HG03457 (cell line): ENCODE measurements at regions not wholly inside any gene's neighbourhood (a gene's known extent, or its start where the extent isn't known, plus 50 kb on each side); places are given as distances from the start of the nearest gene placed in this dataset.
"Not testable (repeated sequence)": the region's sequence is repeated elsewhere in the genome, so short reads cannot be mapped to it uniquely, and the experiment has no call there.

ENCODE experiments used
- ATAC-seq: cut with Tn5 transposase; IDR thresholded peaks from one replicate; pipeline ENCODE4 v1.9.1; 2021; ENCODE audit warnings: moderate number of reproducible peaks; ENCODE audit not compliant: unreplicated experiment

DNA sequence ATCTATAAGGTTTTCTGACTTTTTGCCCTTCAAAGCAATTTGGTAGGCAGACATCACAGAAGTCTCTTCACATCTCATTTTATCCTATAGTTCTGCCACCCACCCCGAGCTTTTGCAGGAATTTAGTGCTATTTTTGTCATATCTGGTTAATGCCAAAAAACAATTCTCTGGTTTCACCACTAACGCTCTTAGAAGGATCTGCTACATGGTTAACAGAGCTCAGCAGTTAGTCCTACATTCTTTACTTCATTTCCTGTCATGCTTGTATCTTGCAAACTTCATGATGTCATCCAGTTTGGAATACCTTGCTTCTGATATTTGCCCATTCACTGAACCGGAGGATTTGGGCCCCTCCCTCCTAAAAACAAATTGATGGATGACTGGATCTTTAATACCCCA lies 116.8 kb upstream of the SERPINE2 start:
- no peak for ATAC-seq

DNA sequence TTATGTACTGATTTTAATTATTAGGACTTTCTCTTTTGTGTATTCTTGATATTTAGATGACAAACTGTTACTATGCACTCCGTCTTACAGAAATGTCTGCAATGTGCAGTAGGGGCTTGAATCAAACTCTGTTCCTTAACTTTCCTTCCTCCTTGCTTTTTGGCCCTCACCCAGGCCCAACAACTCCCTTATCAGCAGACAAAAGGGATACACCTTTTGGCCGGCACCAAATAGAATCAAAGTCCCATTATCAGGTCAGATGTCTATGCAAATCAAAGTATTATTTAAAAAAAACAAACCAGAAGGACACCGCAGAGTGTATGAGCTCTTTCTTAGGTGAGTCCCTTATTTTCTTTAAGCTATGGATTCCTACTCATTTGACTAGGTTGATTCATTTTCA lies 116.3 kb upstream of the SERPINE2 start:
- ATAC-seq = no peak

DNA sequence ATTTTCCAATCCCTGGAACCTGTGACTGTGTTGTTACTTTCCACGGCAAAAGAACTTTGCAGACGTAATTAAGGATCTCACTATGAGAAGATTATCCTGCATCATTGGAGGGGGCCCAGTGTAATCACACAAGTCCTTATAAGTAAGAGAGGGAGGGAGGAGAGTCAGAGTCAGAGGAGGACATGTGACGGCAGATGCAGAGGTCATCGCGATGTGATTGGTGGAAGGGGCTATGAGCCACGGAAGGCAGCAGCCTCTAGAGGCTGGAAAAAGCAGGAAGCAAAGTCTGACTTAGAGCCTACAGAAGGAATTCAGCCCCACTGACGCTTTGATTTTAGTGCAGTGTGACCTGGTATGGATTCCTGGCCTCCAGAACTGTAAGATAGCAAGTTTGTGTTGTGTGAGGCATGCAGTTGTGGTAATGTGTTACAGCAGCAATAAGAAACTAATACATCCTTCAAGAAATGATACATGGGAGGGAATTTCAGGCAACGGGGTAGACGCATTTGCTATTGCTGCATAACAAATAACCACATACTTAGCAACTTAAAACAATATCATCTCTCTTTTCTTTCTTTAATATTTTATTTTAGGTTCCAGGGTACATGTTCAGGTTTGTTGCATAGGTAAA lies 112.7 kb upstream of the SERPINE2 start:
- no peak for ATAC-seq

DNA sequence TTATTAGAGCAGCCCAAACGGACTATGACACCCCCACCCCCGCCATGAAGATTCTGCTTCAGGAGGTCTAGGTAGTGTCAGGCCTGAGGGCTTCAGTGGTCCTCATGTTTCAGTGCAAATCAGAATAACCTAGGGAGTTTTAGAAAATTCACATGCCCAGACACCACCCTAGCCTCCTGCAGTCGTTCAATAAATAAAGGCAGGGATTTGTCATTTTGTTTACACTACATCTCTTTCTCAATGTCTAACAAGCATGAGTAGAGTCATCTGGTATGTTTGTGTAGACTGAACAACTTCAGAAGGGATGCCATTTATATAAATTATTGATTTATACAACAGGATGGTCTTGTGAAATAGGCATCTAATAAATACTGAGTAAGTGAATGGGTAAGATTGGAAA lies 112.1 kb upstream of the SERPINE2 start:
- no peak for ATAC-seq

DNA sequence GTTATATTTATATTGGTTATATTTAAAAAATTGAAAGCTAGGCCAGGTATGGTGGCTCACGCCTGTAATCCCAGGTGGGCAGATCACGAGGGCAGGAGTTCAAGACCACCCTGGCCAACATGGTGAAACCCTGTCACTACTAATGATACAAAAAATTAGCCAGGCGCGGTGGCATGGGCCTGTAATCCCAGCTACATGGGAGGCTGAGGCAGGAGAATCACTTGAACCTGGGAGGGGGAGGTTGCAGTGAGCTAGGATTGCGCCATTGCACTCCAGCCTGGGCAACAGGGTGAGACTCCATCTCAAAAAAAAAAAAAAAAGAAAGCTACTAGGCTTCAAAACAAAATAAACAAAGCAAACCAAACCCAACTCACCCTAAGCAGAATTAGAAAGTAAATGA lies 109.0 kb upstream of the SERPINE2 start:
- ATAC-seq = not testable (repeated sequence)

DNA sequence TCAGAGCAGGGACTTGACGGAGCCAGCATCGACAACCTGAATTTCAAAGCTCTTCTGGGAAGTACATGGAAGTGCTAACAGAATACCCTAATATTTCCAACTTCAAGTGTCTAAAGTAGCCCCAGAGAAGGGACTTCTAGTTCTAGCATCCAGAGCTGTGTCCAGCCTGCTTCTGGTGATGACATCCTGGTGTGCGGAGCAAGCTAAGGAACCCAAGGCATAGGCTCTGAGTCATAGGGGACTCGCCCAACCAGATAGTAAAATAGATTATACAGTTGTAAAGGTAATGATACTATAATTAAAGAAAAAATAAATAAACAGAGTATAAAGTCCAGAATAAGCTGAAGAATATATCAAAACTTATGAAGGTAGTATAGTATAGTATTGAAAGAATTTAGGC lies 108.1 kb upstream of the SERPINE2 start:
- ATAC-seq = no peak

DNA sequence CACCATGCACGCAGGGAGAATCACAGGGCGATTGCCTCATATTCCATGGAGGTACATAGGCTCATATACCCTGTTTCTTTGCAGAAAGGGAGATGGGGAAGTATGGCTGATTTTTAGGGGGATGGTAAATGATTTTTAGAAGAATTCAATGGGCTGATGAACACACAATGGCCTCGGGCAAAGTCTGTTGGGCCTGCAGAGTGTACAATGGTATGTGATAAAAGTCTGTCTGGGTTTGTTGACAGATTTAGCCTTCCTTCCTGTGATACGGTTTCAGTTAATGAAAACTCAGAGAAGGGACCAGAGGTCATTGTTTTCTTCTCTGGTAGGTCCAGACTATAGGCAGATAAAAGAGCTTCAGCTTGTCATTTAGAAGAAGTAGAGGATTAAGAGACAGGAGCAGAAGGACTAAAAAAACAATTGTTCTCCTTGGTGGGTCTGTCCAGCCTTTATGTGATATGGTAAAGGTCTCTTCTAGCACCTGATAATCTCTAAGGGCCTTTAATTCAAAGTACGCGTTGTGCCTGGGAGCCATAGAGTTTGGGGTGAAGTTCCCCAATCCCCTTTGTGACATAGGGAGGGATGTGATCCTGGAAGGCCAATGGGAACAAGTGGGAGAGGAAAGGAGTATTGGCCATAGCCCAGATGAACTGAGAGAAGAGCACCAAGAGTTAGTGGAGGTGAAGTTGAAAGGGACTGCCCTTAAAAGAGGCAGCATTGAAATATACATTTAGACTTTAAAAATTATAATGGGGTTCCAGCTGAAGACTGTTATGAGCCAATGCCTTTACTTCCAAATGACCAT lies 107.5 kb upstream of the SERPINE2 start:
- ATAC-seq = no peak

DNA sequence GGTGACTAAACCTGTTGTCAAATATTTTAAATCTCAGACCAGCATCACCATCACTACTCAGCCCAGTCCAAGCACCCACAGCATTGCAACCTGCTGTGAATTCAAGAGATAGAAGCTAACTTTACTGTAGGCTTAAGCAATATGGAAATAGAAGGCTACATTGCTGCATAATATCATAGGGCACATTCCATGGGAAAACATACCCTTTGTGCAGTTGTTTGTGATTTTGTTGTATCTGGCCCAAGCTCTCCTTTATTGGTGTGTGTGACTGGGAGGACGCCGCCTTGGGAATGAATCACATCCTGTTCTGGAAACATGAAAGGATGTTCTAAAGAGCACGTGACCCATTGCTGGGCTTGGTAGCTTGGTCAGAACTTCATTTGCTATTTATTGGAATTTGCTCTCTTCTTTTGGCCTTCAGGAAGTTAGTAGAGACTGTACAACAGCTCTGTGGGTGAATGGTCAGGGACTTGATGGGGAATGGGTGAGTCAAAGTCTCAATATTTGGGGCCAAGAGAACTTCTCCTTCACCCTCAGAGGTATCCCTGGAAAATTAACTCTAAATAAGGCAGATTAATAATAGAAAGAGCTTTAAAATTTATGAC lies 106.8 kb upstream of the SERPINE2 start:
- no peak for ATAC-seq

DNA sequence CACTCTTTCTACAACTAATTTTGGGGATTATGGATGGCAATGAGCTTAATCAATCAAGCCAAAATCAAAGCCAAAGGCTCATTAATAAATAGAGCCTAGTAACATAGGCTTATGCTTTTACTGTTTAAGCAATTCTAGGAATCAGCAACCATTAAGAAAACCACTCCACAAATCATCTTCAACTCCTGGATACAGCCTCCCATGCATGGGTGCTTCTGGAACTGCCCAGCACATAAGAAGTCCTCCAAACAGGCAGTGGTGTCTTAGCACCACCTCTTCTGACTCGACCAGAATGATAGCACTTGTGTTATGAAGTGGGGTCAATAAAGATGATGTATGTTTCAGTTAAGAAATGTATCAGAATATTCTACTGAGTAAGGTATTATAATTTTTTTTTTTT lies 104.4 kb upstream of the SERPINE2 start:
- ATAC-seq = no peak

DNA sequence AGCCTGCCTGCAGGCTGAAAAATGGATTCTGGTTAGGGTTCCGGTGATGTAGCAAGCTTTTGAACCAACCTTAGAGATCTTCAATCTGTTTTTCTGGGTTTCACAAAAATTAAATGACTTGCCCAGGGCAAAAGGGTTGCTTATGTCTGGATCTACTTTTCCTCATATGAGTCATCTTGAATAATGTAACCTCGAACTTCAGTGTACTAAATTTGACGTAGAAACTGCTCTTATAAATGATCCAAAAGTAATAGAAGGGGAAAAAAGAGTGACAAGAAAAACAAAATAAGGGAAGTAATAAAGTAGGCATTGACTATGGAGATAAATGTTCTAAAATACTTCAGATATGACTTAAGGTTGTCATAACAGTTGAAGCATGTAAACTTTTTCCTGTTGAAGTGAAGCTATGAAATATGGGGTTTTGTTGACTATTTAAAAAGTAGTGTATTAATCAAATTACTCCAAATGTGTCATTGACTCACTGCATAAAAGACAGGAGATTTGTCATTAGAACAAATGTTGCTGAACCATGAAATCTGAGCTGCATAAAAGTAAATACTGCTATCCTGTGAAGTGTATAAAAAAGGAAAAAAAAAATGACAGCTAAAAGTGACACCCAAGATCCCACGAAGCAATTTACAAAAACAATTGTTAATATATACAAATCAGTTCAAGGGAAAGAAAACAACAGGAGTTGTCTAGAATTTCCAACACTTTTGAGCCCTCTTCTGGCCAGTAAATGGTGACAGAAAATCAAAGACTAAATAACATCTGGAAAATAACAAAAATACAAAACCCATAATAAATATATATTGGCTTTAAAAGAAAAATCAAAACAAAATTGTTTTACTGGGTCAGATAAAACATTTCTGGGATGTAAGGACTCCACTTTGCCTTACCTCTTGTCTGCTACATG lies 103.6 kb upstream of the SERPINE2 start:
- no peak for ATAC-seq

DNA sequence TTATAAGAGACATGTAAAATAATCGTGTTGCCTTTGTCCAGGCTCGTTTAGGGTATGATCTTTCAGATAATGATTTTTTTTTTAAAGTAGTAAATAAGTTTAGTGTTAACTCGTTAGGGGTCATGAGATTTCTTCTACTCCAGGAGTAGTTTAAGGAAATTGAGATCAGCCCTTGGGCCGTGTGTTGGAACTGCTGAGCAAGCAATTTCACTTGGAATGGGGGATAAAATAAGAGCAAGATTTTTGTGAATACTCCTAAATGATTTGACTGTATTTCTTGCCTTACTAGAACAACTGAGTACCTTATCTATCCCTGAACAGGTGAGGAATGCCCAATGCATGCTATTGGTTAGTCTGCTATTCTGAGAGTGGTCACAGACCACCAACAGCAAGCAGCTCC lies 102.2 kb upstream of the SERPINE2 start:
- no peak for ATAC-seq

DNA sequence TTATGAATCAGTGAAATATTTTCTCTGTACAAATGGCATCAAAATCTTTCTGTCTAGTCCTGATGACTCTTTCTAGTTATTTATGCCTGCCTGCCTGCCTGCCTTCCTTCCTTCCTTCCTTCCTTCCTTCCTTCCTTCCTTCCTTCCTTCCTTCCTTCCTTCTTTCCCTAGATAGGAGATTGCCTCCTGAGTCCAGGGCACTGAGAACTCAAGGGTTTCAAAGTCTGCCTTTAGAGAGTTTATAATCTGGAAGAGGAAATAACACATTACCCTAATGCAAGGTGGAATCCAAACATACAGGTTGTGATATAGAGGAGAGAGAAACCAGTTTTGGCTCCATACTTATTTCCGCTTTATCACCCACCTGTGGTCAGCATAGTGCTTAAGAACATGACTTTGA lies 98.1 kb upstream of the SERPINE2 start:
- no peak for ATAC-seq

DNA sequence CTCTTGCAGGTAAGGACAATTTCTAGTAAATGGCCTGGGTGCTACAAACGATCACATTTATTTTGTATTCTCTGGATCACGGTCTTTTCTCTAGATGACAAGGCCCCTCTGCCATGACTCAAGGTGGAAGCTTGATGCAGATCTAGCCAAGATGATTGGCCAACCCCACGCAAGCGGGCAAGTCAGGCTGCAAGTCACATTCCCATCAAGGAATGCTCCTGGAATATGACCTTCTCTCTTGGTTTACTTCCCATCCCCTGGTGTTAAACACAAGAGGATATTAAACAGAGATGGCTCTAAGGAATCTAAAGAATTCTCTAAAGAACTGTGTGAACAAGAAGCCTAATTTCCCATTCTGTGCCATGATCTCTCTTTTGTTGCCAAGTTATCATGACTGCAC lies 97.3 kb upstream of the SERPINE2 start:
- no peak for ATAC-seq

DNA sequence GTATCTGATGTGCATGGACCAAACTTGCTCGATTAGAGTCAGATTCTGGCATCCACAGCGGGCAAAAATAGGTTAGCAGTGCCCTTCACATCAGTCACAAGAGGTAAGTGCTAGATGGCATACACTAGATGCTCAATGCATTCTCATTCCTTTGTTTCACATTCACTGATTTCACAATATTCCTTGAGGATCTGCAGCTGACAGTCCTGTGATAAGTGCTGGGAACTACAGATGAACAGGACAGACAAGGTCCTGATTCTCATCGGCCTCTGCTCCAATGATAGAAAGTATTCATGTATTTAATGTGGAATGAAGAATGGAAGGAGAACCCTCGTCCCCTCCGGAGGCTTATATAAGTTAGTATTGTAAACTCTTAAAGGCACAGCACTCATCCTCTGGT lies 96.8 kb upstream of the SERPINE2 start:
- no peak for ATAC-seq

DNA sequence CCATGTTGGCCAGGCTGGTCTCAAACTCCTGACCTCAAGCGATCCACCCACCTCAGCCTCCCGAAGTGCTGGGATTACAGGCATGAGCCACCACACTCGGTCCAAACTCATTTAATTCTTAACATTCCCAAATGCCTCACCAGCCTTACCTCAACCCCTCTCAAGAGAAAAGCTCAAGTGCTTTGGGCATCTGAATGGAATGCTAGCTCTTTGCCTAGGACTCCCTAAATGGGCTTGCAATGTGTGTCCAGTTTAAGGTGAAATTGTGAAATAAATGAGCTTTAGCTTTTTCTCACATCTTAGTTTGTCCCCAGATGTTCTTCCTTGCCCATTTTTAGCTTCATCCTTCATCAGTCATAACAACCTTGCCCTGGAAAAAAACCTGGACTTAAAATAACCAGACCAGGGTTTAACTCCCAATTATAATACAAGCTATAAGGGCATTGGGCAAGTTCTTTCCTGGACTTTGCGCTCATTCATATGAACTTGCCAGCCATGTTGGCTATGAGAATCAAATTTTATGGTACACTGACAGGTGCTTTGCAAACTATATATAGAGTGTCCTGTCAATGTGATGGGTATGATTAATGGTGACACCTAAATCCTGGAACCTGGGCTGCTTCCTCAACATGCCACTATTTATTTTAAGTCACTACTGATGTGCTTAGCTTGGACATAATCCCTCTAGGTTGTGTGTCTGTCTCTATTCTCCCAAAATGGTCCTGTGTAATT lies 95.1 kb upstream of the SERPINE2 start:
- ATAC-seq = no peak

DNA sequence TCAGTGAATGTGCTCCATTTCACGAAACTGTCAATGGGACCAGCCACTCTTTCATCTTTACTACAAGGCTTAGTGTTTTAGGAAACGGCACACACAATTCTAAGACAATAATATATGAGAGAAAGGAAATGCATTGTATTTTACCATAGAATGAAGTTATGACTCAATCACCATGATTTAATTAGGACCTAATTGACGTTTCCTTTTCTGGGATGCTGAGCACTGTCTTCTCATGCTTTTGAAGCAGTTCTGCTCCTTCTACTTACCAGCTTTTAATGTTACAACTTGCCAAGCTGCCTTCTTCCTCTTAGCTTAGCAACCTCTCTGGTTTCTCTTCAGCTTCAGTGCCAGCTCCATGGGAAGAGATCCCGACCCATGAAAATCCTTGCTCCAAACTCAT lies 94.3 kb upstream of the SERPINE2 start:
- ATAC-seq = no peak

DNA sequence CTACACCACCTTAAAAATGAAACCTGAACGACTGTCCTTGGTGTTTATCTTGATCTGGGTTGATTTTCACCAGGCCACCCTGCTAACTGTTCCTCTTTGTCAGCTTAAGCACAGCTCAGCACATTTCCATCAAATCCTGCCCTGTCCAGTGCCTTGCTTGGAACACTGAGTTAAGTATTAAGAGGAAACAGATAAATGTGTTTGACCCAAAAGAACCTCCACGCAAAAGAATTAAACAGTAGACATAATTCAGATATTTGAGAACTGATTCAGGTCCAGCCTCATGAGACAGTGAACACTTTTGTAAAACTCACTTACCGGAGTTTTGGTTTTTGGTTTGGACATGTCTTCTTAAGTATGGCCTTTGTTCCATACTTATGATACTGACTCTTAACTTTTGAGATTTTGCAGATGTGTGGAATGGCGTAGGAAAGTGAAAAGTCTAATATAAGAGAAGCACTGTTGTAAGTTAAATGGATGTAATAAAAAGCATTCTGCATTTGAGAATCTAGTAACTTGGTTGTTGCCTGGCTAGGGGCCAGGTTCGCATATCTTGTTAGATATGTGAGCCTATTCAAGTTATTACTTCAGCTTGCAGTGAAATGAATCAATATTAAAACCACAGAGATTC lies 88.9 kb upstream of the SERPINE2 start:
- no peak for ATAC-seq

DNA sequence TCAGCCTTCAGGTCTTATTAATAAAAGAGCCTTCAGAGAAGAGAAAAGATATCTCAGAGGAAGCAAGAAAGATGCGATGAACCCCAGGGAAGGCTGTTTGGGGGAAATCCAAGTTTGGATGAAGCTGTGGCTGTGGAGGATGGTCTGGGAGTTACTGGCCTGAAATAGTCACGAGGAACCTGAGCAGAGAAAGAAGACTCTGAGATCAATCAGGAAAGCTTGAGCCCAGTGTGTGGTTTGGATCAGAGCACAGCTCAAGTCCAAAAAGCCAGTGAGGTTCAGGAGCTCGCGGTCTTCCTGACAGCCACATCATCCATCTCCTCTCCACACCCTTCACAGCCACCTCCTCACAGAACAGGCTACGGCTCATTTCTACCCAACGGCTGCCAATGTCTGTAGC lies 87.4 kb upstream of the SERPINE2 start:
- ATAC-seq = no peak

DNA sequence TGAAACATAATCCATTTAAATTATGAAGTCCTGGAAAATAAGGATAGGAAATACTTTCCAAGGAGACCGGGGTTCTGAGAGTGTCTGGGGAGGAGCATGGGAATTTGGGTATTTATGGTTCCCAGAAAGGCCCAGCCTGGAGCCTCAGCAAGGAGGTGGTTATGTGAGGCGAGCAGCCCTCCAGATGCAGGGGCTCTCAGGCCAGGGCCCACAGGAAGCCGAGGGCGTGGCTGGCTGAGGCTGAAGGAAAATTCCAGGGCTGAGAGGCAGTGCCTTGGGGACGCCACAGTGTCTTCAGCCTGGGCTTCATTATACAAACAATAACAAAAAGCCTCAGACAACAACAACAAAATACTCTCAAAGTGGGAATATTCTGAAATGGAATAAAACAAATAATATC lies 86.9 kb upstream of the SERPINE2 start:
- no peak for ATAC-seq

DNA sequence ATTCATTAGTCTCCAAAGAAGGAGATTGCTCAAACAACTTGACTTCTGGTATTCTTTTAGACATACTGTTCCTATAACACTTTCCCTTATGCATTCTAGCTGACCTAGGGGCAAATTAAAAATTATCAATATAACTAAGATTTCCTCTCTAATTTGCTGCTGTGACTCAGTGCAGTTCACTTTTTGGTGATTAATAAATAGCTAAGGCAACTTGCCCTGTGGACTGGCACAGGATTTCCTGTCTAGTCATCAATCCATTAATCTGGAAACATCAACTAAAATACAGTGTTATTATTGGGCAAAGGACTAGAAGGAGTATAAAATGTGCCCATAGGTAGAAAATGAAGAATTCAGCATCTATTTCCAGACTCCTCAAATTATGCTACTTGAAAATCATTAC lies 83.5 kb upstream of the SERPINE2 start:
- no peak for ATAC-seq
